GM18502 (cell line): ENCODE measurements at regions not wholly inside any gene's neighbourhood (a gene's known extent, or its start where the extent isn't known, plus 50 kb on each side); places are given as distances from the start of the nearest gene placed in this dataset.
"Not testable (repeated sequence)": the region's sequence is repeated elsewhere in the genome, so short reads cannot be mapped to it uniquely, and the experiment has no call there.

Source experiments
- ATAC-seq: cut with Tn5 transposase; IDR thresholded peaks from one replicate; pipeline ENCODE4 v1.9.1; 2021; ENCODE audit warnings: mild to moderate bottlenecking; ENCODE audit not compliant: unreplicated experiment, poor library complexity

- no peak for ATAC-seq
These were observed 487.9 kb downstream of the RFPL4B start for GRCh38 chr6:112835078-112835477.

GRCh38 chr6:112839525-112839961 is 492.4 kb downstream of the RFPL4B start:
- no peak for ATAC-seq

GRCh38 chr6:112841553-112842329 is 494.6 kb downstream of the RFPL4B start:
- ATAC-seq: peak; percentile 74

GRCh38 chr6:112842330-112842685 is 495.2 kb downstream of the RFPL4B start:
- peak; percentile 38 for ATAC-seq

- no peak for ATAC-seq
These were observed 499.6 kb downstream of the RFPL4B start for GRCh38 chr6:112846681-112847080.

- no peak for ATAC-seq
These were observed 504.0 kb downstream of the RFPL4B start for GRCh38 chr6:112851146-112851545.

GRCh38 chr6:112853162-112853561 is 506.0 kb downstream of the RFPL4B start:
- ATAC-seq: no peak

GRCh38 chr6:112863753-112864152 is 516.6 kb downstream of the RFPL4B start:
- ATAC-seq: no peak

GRCh38 chr6:112865131-112865530 is 518.0 kb downstream of the RFPL4B start:
- no peak for ATAC-seq

- no peak for ATAC-seq
These were observed 527.8 kb downstream of the RFPL4B start for GRCh38 chr6:112874881-112875280.

- ATAC-seq: no peak
These were observed 530.3 kb downstream of the RFPL4B start for GRCh38 chr6:112877134-112878100.

GRCh38 chr6:112879920-112880413 is 532.8 kb downstream of the RFPL4B start:
- ATAC-seq: no peak

GRCh38 chr6:112881027-112881426 is 533.9 kb downstream of the RFPL4B start:
- no peak for ATAC-seq

GRCh38 chr6:112881828-112882780 is 535.0 kb downstream of the RFPL4B start:
- no peak for ATAC-seq

GRCh38 chr6:112883095-112883494 is 536.0 kb downstream of the RFPL4B start:
- no peak for ATAC-seq

GRCh38 chr6:112886415-112886814 is 539.3 kb downstream of the RFPL4B start:
- no peak for ATAC-seq

GRCh38 chr6:112887424-112887823 is 540.3 kb downstream of the RFPL4B start:
- ATAC-seq: not testable (repeated sequence)

- no peak for ATAC-seq
These were observed 552.4 kb downstream of the RFPL4B start for GRCh38 chr6:112899541-112899940.

GRCh38 chr6:112903361-112903760 is 556.2 kb downstream of the RFPL4B start:
- no peak for ATAC-seq

- ATAC-seq: no peak
These were observed 559.6 kb downstream of the RFPL4B start for GRCh38 chr6:112906726-112907125.
